ENCODE measurements at regions not wholly inside any gene's neighbourhood (a gene's known extent, or its start where the extent isn't known, plus 50 kb on each side); places are given as distances from the start of the nearest gene placed in this dataset.
"Not testable (repeated sequence)": the region's sequence is repeated elsewhere in the genome, so short reads cannot be mapped to it uniquely, and the experiment has no call there.

DNA sequence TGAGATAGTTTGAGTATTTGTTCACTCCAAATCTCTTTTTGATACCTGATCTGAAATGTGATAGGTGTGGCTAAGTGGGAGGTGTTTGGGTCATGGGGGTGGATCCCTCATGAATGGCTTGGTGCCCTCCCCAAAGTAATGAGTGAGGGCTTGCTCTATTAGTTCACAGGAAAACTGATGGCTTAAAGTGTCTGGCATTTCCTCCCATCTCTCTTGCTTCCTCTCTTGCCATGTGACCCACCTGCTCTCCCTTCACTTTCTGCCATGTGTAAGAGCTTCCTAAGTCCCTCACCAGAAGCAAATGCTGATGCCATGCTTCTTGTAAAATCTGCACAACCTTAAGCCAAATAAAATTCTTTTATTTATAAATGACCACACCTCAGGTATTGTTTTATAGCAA, 61.1 kb downstream of the MAD2L1 start:
- DNase-seq (ENCODE audit: low spot score): no peak

DNA sequence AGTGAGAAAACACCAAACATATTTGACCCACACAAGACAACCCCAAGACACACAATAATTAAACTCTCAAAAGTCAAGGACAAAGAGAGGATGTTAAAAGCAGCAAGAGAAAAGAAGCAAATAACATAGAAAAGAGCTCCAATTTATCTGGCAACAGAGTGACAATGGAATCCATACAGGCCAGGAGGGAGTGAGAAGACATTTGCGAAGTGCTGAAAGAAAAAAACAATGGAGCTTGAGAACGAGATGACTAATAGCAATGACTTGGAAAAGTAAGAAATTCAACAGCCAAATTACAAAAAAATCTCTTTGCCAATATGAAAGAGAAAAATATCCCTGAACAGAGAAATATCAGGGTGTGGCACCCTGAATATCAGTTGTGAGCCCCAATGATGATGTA, 61.6 kb downstream of the MAD2L1 start:
- DNase-seq (ENCODE audit: low spot score): no peak

DNA sequence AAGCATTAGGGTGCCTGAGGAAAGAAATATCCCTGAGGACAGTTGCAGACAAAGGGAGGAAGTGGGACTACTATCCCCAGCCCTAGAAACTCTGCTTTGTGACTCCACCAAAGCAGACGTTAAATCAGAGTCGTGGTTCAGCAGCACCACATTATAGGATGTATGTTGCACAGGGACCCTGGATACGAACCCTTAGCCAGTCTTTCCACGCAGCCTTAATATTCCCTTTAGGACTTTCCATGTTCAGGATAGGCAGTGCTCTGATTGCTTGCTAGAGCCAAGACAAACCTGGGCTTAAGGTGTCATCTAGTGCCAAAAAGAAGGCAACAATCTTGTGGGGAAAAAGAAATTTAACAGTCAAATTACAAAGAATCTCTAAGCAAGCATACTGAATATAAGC, 62.6 kb downstream of the MAD2L1 start:
- DNase-seq (ENCODE audit: low spot score): no peak

DNA sequence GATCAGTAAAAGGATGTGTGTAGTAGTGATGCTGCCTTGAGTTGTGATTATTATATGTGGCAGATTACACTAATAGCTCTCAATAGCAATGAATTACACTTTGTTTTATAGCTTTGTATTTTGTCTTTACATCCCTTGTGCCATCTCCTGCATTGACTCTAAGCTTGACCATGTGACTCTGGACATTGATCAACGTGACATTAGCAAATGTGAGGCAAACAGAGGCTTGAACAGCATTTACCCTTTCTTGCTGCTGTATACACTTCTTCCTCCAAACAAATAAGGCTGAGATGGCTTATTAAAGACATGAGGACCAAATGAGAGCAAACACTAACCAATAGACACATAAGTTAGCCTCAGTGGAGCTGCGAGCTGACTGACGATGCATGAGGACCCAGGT, 63.5 kb downstream of the MAD2L1 start:
- DNase-seq (ENCODE audit: low spot score): no peak

DNA sequence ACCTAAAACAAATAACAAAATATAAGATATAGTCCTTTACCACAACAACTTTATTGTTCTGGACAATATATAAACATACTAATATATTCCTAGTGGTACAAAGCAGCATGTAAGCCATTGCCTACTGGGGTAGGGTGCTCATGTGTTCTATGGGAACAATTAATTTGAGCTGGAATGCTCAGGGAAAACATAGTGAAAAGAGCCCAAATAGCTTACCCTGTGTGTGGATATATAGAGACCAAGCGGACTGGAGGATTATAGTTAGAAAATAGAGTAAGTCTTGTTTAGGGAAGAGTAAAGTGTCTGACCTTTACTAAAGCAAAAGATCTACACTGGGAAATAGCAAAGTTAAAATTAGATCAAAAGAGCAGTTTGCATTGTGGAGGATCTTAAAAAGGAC, 64.8 kb downstream of the MAD2L1 start:
- no peak for DNase-seq (ENCODE audit: low spot score)

DNA sequence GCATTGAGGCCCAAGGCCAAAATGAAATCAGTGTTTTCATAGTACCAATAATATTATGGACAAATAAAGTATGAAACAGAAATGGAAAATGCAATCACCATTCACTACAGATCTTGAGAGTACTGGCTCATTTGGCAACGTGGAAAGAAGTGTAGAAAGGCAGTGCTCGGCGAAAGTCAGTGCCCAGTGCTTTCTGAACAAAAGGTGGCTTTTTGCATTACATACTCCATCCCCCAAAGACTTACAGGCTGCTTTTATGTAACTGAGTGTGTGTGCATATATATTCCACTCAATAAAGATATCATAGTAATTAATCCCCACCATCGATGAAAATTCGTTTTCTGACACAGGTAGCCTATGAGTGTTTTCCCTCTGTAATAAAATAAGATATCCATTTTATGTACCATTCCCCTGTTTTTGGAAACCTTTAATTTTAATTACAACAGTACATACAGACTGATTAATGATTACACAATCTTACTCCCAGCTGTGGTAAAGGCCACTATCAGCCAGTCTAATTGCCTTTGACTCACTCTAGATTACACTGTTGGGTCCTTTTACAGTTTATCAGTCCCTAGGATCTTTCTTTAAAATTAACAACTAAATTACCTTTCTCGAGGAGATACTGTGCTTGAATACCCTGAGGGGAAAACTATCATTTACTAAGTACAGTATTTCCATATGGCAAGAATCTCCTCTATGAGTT, 65.9 kb downstream of the MAD2L1 start:
- DNase-seq (ENCODE audit: low spot score): no peak

DNA sequence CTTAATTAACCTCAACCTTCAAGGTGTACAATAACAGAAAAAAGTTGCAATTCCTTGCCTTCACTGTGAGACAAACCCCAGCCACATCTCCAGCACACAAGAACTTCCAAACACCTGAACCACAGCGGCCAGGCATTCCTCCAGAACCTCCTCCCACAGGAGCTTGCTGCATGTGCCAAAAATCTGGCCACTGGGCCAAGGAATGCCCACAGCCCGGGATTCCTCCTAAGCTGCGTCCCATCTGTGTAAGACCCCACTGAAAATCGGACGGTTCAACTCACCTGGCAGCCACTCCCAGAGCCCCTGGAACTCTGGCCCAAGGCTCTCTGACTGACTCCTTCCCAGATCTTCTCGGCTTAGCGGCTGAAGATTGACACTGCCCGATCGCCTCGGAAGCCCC, 70.6 kb downstream of the MAD2L1 start:
- not testable (repeated sequence) for DNase-seq (ENCODE audit: low spot score)

DNA sequence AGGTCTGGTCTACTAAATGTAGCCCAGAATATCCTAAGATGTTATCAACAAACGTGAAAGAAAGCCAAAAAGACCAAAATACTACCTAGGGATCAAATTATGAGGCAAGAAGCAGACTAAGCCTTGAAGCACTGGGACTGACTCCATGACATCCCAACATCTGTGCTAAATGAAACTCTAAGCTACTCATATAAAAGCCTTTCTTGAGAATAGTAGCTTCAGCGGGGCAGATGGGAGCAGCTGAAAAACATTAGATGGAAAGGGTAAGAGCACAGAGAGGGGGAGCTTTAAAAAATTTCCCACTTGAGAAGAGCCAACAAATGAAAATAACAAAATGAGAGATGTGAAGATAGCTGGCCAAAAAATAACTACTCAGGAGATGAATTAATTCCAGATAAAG, 81.7 kb downstream of the MAD2L1 start:
- DNase-seq (ENCODE audit: low spot score): no peak

DNA sequence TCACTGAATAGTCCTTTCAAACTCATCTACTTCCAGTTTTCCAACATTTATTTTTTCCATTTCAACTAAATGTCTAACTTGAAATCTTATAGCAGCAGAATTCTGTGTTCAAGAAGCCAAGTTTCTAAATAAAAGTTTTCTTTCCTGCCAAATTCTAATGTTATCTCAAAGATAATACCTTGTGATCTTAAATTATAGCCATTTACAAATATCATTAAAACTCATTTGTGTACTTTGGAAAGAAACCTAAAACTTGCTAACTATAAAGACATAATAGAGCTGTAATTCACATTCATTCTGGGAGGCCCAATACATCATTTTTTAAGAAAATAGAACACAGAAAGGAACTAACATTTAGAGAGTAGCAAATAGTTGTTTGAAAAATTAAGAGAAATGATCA, 83.9 kb downstream of the MAD2L1 start:
- no peak for DNase-seq (ENCODE audit: low spot score)

DNA sequence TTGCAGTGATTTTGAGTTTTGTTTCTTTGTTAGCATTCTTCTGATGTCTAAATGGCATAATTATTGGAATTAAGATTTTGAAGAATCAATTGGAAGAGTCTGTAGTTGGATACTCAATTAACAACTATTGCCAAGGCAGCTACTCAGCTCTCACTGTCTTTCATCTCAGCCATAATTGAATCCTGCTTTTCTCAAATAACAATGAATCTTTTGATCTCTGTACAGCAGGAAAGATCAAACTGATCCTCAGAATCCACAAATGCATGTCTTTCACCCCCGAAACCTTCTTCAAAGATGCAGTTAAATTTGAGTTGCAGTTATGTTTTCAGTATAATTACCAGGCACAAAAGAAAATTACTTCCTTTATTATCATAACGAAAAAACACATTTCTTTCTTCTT, 86.2 kb downstream of the MAD2L1 start:
- no peak for DNase-seq (ENCODE audit: low spot score)

DNA sequence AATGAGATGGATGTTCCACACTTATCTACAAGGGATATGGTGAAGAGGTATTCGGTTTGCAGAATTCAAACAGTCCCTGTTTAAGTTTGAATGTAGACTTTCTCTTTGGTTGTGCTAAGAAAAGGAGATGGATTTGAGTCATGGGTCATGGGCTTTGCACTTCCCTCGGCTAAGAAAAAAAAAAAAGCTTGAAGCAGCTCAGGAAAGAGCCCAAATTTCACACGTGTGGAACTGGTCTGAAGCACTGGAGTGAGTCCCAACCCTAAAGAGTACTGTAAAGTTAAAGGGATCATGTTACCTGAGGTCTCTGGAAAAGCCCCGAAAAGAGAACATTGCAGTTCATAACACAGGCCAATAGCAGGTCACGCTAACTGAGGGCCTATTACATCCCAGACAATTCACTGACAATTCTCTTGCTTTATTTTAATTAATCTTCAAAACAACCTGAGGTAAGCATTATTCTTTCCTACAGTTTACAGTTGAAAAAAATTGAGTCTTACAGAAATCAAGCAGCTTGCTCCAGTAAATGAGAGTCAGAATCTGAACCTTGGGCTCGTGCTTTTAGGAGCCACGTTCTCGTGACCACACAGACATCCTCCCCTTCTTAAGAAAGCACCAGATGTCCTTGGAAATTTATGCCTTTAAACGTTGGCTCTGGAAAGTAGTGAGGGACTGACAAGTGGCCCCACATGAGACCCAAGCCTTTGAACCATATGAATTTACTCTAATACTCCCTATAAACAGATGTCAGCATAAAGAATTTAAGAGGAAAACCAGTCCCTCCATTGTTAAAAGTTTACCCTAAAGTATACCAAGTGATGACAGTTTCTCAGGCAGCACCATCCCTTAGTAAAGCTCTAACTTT, 89.3 kb downstream of the MAD2L1 start:
- DNase-seq (ENCODE audit: low spot score): no peak

DNA sequence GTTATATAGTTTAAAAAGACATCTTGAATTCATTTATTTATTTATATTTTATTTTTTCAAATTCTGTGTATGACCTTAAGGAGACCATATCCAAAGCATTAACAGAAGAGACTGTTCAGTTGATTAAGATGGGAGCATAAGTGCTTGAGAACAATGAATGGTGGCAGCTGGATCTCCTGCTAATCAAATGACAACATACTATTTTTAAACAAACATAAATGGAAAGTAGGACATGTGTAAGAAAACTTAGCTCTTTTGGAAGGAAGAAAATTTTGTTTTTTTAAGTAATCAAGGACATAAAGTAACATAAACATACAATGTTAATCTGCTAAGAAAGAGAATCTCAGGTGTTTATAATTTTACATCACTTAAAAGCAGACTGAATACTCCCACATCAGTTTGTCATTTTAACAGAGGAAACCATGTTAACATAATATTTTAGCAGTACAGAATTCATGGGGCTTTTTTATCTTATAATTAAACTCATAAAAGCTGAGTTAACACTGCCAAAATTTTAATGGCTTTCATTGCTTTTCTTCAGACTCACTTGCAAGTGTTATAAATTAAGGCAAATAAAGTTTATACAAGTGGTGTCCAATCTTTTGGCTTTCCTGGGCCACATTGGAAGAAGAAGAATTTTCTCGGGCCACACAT, 95.1 kb downstream of the MAD2L1 start:
- DNase-seq (ENCODE audit: low spot score): no peak

DNA sequence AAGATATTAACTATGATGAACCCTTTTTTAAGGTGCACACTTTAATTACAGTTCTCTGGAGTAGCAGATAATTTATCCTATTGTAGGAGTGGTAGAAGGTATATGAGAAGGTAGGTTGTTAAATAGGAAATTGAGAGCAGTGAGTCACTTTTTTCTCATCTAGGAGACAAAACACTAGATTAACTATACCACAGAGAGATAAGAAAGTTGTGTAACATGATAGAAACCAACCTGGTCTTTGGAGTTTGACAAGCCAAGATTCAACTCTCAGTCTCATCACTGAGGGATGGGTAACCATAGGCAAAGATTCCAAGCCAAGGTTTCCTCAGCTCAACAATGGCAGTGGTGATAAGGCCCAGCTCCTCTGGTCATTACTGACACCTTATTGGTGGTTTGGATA, 104.0 kb downstream of the MAD2L1 start:
- no peak for DNase-seq (ENCODE audit: low spot score)

DNA sequence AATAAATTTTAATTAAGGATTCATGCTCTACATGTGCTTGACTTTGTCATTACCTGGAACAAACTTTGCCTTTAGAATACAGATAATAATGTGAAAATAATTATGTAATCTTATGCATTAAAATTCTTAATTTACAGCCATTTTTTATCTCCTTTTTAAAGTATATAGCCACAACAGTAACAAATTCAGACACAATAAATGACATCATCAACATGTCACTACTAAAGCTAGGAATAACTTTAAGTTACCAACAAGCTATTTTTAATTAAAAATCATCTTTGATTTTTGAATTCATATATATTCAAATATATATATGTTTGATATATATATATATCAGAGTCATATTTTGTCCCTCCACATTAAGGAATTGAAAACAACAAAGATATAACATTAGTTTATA, 107.7 kb downstream of the MAD2L1 start:
- no peak for DNase-seq (ENCODE audit: low spot score)

DNA sequence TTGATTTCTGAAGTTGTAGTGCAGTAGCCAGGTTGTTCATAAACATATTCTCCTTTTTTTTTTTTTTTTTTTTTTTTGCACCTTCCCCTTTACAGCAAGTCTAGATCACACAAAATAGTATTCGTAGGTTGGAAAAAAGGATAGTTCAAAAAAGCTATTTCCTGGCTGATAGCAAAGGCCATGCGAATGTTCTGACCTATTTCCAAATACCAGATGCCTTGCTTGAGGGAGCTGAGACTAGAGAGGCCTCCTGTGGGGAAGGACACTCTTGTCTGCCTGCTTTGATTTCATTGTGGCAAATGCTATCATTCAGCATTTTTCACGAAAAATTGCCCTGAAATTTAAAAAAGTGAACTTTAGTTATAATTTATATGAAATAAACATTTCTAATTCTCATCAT, 111.4 kb downstream of the MAD2L1 start:
- no peak for DNase-seq (ENCODE audit: low spot score)

DNA sequence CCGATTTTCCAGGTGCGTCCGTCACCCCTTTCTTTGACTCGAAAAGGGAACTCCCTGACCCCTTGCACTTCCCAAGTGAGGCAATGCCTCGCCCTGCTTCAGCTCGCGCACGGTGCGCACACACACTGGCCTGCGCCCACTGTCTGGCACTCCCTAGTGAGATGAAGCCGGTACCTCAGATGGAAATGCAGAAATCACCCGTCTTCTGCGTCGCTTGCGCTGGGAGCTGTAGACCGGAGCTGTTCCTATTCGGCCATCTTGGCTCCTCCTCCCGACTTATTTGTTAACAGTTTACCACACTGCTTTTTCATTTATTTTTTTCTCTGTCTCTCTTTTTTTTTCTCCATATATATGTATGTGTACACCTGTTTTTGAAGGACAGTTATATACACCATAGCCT, 112.2 kb downstream of the MAD2L1 start:
- not testable (repeated sequence) for DNase-seq (ENCODE audit: low spot score)

DNA sequence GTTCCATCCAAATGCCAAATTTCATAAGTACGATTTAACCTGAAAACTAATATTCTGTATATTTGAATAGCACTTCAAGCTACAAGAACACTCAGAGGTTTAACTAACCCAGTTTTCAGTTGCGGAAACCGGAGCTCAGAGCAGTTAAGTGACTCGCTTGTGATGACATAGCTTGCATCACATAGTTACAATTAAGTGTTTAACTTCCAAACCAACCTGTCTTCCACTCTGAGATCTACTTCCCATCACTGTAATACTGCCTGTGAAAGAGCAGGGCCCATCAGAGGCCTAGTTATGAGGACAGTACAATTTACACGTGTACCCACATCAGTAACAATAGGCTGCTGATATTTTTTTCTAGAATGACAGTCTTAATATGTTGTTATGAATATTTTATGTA, 120.3 kb downstream of the MAD2L1 start:
- DNase-seq (ENCODE audit: low spot score): no peak

DNA sequence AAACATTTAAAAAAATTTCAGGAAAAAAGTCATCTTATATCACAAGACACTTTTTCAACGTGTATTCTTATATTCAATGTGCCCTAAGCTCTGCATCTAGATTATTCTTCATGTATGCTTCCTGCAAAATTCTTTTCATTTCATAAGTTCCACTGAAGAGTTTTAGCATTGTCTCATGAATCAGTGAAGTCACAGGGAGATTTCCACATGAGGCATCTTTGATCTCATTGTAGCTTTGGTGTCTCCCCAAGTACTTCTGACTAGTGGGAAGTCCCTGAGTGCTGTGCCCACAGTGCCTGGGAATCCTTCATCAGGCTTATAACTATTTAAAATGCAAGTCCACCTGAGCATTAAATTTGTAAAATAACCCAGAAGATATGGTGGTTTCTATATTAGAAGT, 123.8 kb downstream of the MAD2L1 start:
- DNase-seq (ENCODE audit: low spot score): no peak

DNA sequence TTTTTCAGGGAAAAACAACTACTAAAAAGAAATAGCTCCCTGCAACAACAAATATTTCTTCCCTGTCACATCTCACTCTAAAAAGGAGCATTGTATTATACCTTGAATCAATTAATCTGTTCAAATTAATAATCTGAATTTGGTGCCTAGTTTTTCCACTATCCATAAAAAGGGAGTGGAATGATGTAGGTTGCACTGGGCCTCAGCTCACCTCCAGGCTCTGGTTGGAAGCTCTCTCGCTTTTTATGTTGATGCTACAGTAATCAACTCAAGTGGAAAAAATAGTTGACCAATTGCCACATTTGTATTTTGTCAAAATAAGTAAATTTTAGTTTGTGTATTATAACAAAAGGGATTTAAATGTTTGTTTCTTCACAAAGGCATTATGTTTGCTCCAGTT, 126.1 kb downstream of the MAD2L1 start:
- DNase-seq (ENCODE audit: low spot score): no peak

DNA sequence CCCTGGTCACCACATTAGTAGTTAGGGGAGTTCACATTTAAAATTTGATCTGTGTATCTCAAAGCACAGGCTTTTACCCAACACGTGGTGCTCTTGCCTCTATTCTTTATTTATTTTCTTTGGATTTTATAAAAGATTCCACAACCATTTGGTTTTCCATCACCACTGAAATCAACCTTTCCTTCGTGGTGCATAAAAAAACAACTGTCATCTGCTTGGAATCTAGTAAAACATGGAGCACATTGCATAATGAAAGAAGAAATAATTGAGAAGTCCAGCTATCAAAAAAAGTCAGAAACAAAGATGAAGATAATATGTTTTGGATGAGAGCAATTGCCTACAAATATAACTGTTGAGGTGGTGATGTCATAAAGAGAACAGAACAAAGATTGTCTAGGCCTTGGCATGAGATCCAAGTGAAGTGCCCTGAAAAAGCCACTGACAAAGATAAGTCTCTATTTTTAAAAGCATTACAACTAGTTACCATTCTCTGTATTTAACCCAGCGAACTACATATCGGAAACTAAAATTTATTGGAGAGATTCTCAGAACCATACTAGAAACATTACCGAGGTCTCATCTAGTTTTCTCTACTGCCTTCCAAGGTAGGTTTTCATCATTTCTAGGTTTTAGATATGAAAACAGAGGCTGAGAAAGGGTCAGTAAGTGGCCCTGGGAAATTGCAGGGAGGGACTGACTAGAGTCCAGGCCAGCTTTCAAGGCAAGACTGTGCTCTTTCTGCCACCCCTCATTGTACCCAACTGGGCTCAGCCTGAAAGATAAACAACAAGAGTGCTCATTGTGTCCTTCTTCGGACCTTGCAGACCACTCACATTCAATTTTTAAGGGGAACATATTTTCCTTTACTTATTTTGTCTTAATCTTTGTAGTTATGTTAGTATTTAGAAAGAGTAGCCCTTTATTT, 127.3 kb downstream of the MAD2L1 start:
- DNase-seq (ENCODE audit: low spot score): no peak

DNA sequence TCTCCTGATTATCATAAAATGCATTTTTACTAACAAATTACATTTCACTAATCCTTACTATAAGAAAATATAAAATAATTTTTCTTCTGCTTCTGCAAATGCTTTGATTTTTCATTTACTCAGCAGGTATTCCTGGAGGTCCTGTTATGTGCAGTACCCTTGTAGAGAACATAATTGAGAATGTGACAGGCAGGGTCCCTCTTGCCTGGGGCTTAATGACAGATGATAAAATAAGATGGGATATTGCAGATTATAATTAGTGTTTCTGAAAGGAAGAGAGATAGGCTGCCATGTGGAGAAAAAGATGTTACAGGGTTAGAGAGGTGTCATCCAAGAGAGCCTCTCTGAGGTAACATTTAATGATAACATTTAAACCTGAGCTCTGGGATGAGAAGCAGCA, 128.9 kb downstream of the MAD2L1 start:
- DNase-seq (ENCODE audit: low spot score): no peak

DNA sequence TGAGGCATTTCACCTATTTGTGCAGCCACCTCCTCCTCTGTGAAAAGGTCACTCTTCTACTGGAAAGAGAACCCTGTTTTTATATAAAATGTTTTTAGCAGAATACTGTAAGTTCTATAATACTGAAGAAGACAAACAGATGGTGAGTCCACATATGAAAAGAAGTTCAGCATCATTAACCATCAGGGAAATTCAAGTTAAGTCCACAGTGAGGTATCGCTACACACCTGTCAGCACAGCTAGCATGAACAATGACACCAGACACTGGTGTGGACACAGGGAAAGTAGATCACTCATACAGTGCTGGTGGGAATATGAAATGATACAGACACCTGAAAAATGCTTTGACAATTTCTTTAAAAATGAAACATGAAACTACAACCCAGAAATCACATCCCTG, 133.0 kb downstream of the MAD2L1 start:
- DNase-seq (ENCODE audit: low spot score): no peak
